K562 (cell line): ENCODE measurements at regions not wholly inside any gene's neighbourhood (a gene's known extent, or its start where the extent isn't known, plus 50 kb on each side); places are given as distances from the start of the nearest gene placed in this dataset.

Source experiments
- ATAC-seq: fragments of 200-7000 bp; cut with Tn5 transposase; 3 replicates; pipeline ENCODE4 v1.9.1; 2020; ENCODE audit warnings: moderate library complexity
- BruUV-seq: library from RNA; stranded (reverse); fragments of 400-500 nt; replicated peaks from 2 replicates; lab custom pipeline; 2021; lab: Mats Ljungman, UMichigan
- CTCF ChIA-PET: fragments of 300-600 bp; formaldehyde crosslinking; extraction: SDS; loops from one replicate; lab custom pipeline; 2021; ENCODE audit warnings: low intra/inter-chr PET ratio; lab: Yijun Ruan, JAX
- POLR2A ChIA-PET: fragments of 300-600, 350-650 bp; sonication (Branson Sonifier 250); formaldehyde crosslinking; extraction: SDS; loops from one replicate; lab custom pipeline; 2021; ENCODE audit warnings: antibody characterized with exemption, inconsistent platforms; lab: Yijun Ruan, JAX
- DNase-seq, 4 experiments: peaks; one replicate each; pipeline versions ENCODE4 v3.0.0 to v3.0.0-alpha.2; 2011 to 2018; ENCODE audit warnings: low spot score in 3 of 4, mixed read lengths in 3 of 4; ENCODE audit errors: extremely low read depth in 1 of 4
- FAIRE-seq: peaks from 2 replicates; lab custom pipeline; 2011; peaks lifted over from hg19 to GRCh38; lab: Jason Lieb, UNC
- H2AFZ ChIP-seq: 2 replicates; pipeline ENCODE4 v1.6.0; 2011; ENCODE audit warnings: low read depth, low read length, control low read depth, inconsistent platforms
- H3K27ac ChIP-seq: fragments of 200-600 bp; 3 replicates; pipeline ENCODE4 v1.8.0; 2011; ENCODE audit warnings: low read depth, mild to moderate bottlenecking, control low read depth, inconsistent platforms, low read length, moderate library complexity, mixed read lengths; ENCODE audit errors: extremely low read depth
- H3K27me3 ChIP-seq, 2 experiments: fragments of 300-600 bp in 1 of 2; 2 replicates in 1 of 2; 3 replicates in 1 of 2; pipeline versions ENCODE4 v1.6.0 to v1.8.0; 2011; ENCODE audit warnings: inconsistent platforms in 2 of 2, low read length in 2 of 2, mild to moderate bottlenecking in 1 of 2, mixed read lengths in 1 of 2, moderate library complexity in 1 of 2; ENCODE audit not compliant: control insufficient read depth in 2 of 2, insufficient read depth in 2 of 2
- H3K36me3 ChIP-seq: fragments of 300-600 bp; 3 replicates; pipeline ENCODE4 v1.8.0; 2011; ENCODE audit warnings: mild to moderate bottlenecking, low read length, inconsistent platforms; ENCODE audit not compliant: control insufficient read depth, insufficient read depth
- H3K4me1 ChIP-seq, 2 experiments: fragments of 200-600 bp in 1 of 2; replicated peaks in 1 of 2; 2 replicates in 1 of 2; 3 replicates in 1 of 2; pipeline versions ENCODE4 v1.5.1 to v1.8.0; 2011; ENCODE audit warnings: inconsistent platforms in 2 of 2, low read length in 2 of 2, mild to moderate bottlenecking in 1 of 2, mixed read lengths in 1 of 2, moderate library complexity in 1 of 2; ENCODE audit not compliant: control insufficient read depth in 2 of 2, insufficient read depth in 2 of 2
- H3K4me2 ChIP-seq: 2 replicates; pipeline ENCODE4 v1.6.1; 2011; ENCODE audit warnings: low read length, control low read depth, inconsistent platforms, mixed read lengths; ENCODE audit not compliant: insufficient read depth
- H3K4me3 ChIP-seq: fragments of 200-600 bp; sonication (generic), shearing (Covaris generic); 2 replicates; pipeline ENCODE4 v1.5.1; 2016; ENCODE audit warnings: control low read depth, inconsistent platforms
- H3K79me2 ChIP-seq: fragments of 200-600 bp; 3 replicates; pipeline ENCODE4 v1.8.0; 2011; ENCODE audit warnings: low read length, inconsistent platforms; ENCODE audit not compliant: control insufficient read depth, insufficient read depth
- H3K9ac ChIP-seq, 2 experiments: 2 replicates each; pipeline versions ENCODE4 v1.6.0 to v1.6.1; 2011; ENCODE audit warnings: low read depth in 2 of 2, low read length in 2 of 2, control low read depth in 1 of 2, inconsistent platforms in 1 of 2, mild to moderate bottlenecking in 1 of 2, mixed read lengths in 1 of 2; ENCODE audit not compliant: insufficient read depth in 1 of 2
- H3K9me1 ChIP-seq: one replicate; pipeline ENCODE4 v1.6.0; 2011; ENCODE audit warnings: inconsistent platforms, mild to moderate bottlenecking, low read length, moderate library complexity; ENCODE audit not compliant: control insufficient read depth, insufficient read depth
- H3K9me3 ChIP-seq: replicated peaks from 2 replicates; pipeline ENCODE4 v1.5.1; 2011; ENCODE audit warnings: low read depth, low read length, inconsistent platforms; ENCODE audit not compliant: control insufficient read depth, insufficient read depth
- H4K20me1 ChIP-seq: replicated peaks from 2 replicates; pipeline ENCODE4 v1.6.1; 2011; ENCODE audit warnings: low read length, inconsistent platforms, mixed read lengths; ENCODE audit not compliant: control insufficient read depth, insufficient read depth
- ATF3 ChIP-seq, 2 experiments: fragments of 450-650 bp in 1 of 2; sonication (generic) in 1 of 2; formaldehyde crosslinking in 1 of 2; IDR thresholded peaks in 1 of 2; conservative IDR thresholded peaks in 1 of 2; 2 replicates each; pipeline versions ENCODE4 v1.6.1 to v1.8.1; 2016 to 2023; ENCODE audit warnings: mild to moderate bottlenecking in 2 of 2, moderate library complexity in 2 of 2, inconsistent platforms in 1 of 2, missing genetic modification reagents in 1 of 2
- ERF ChIP-seq: fragments of 450-650 bp; formaldehyde crosslinking; IDR thresholded peaks from 2 replicates; pipeline ENCODE4 v1.4.0; 2020; ENCODE audit warnings: mild to moderate bottlenecking, mixed read lengths
- RNF219 ChIP-seq: fragments of 250-450 bp; sonication (Bioruptor Pico); IDR thresholded peaks from 2 replicates; pipeline ENCODE4 v1.5.0; 2022; ENCODE audit warnings: mild to moderate bottlenecking
- TCF7L2 ChIP-seq: fragments of 150-350 bp; IDR thresholded peaks from 2 replicates; pipeline ENCODE4 v1.6.1; 2016; ENCODE audit warnings: low read depth, mild to moderate bottlenecking, low read length, moderate library complexity
- ZBTB26 ChIP-seq: fragments of 450-650 bp; formaldehyde crosslinking; IDR thresholded peaks from 2 replicates; pipeline ENCODE4 v1.4.0; 2022; ENCODE audit warnings: missing genetic modification characterization
- ZNF23 ChIP-seq: fragments of 250-450 bp; sonication (Bioruptor Pico); IDR thresholded peaks from 2 replicates; pipeline ENCODE4 v1.4.0; 2020; ENCODE audit warnings: mild to moderate bottlenecking
- ZNF431 ChIP-seq: sonication (generic); formaldehyde crosslinking; IDR thresholded peaks from 2 replicates; pipeline ENCODE4 v1.8.0; 2022; ENCODE audit warnings: mild to moderate bottlenecking, missing genetic modification reagents
- WGBS: fragments of 100-300 bp; shearing (Covaris generic); methylation state at CpG from one replicate; pipeline ENCODE4 v1.1.6; 2016; ENCODE audit warnings: low coverage, mixed read lengths; ENCODE audit not compliant: insufficient coverage; ENCODE audit errors: missing lambda C conversion rate; 5-methylcytosine and 5-hydroxymethylcytosine counted together
- in situ Hi-C: fragments of 300-500 bp; cut with MboI; formaldehyde crosslinking; loops from 4 replicates; pipeline ENCODE4 v1.15.0; 2018; ENCODE audit warnings: inconsistent platforms, mixed read lengths
- intact Hi-C: fragments of 100-400 bp; cut with micrococcal nuclease; formaldehyde crosslinking; loops from 2 replicates; pipeline ENCODE4 v1.14.2; 2022

- 14% methylated on average over 4 of the region's 4 CpGs for WGBS
- POLR2A ChIA-PET = no interaction called here
- Histone ChIP-seq H3K4me3 (no peak overlapping the region), H3K9me3 (no peaks in the 10 kb centered on the region), H3K36me3 (no peaks in the 10 kb centered on the region), H3K4me2 (no peak overlapping the region), H4K20me1 (no peaks in the 10 kb centered on the region), H3K27me3 (peaks cover 0 to 17% of the 10 kb centered on the region in 2 experiments; a peak in 3 of 5 replicates), H2AFZ (no peak overlapping the region), H3K9ac (no peak overlapping the region), H3K9me1 (no peaks in the 10 kb centered on the region), H3K27ac (no peak overlapping the region), H3K4me1 (no peaks in the 10 kb centered on the region), H3K79me2 (no peaks in the 10 kb centered on the region)
- no peak for FAIRE-seq
- no peak for ATAC-seq
- no peak for TF ChIP-seq ZBTB26 (CRISPR knock-in tag)
- TF ChIP-seq ATF3 (IDR thresholded peaks at IDR 0.05) = no peak
- no peak for TF ChIP-seq ATF3 (CRISPR knock-in tag; conservative IDR thresholded peaks at IDR 0.05)
- TF ChIP-seq RNF219 = no peak
- TF ChIP-seq ZNF431 (CRISPR knock-in tag) = no peak
- TF ChIP-seq TCF7L2 = no peak
- no peak for TF ChIP-seq ZNF23 (CRISPR knock-in tag)
- TF ChIP-seq ERF (CRISPR knock-in tag) = no peak
- in situ Hi-C loops (no loop called here), intact Hi-C loops (no loop called here)
- CTCF ChIA-PET = no interaction called here
- DNase-seq = no peak
- BruUV-seq = no TSS peak
These were observed 330.3 kb upstream of the PRDM1 start for GRCh38 chr6:105755885-105756284.
